GM23338 (cell line): ENCODE measurements at regions not wholly inside any gene's neighbourhood (a gene's known extent, or its start where the extent isn't known, plus 50 kb on each side); places are given as distances from the start of the nearest gene placed in this dataset.

Source experiments
- CREB1 ChIP-seq: fragments of 250-450 bp; sonication (Bioruptor Pico); IDR thresholded peaks from 2 replicates; pipeline ENCODE4 v1.5.0; 2020; ENCODE audit warnings: low read depth, mild to moderate bottlenecking, moderate library complexity
- EZH2 ChIP-seq: fragments of 200-600 bp; sonication (generic); IDR thresholded peaks from one replicate; pipeline ENCODE4 v1.8.0; 2017; ENCODE audit warnings: antibody characterized with exemption, mild to moderate bottlenecking, low read depth; ENCODE audit not compliant: unreplicated experiment
- EZH2phosphoT487 ChIP-seq: fragments of 200-600 bp; sonication (generic); IDR thresholded peaks from one replicate; pipeline ENCODE4 v1.8.1; 2018; ENCODE audit warnings: antibody characterized with exemption; ENCODE audit not compliant: unreplicated experiment
- NANOG ChIP-seq: IDR thresholded peaks from 2 replicates; pipeline ENCODE4 v1.6.1; 2016; ENCODE audit warnings: antibody characterized with exemption, borderline replicate concordance
- POLR2AphosphoS5 ChIP-seq: IDR thresholded peaks from 2 replicates; pipeline ENCODE4 v1.6.1; 2016; ENCODE audit warnings: antibody characterized with exemption, low read depth
- ZNF331 ChIP-seq: fragments of 250-450 bp; sonication (Bioruptor Pico); IDR thresholded peaks from 2 replicates; pipeline ENCODE4 v1.5.0; 2020; ENCODE audit warnings: low read depth, mild to moderate bottlenecking, moderate library complexity
- TF ChIP-seq, protein P1 (sequence below), 2 experiments: fragments of 200-600 bp in 1 of 2; sonication (generic) in 1 of 2; conservative IDR thresholded peaks; 2 replicates each; pipeline versions ENCODE4 v1.5.1 to v1.6.1; 2016 to 2017; ENCODE audit warnings: antibody characterized with exemption in 2 of 2, low read depth in 2 of 2, mild to moderate bottlenecking in 2 of 2, moderate library complexity in 1 of 2
- TF ChIP-seq, protein P2 (sequence below): IDR thresholded peaks from one replicate; pipeline ENCODE4 v1.6.1; 2018; ENCODE audit warnings: antibody characterized with exemption; ENCODE audit not compliant: unreplicated experiment

DNA sequence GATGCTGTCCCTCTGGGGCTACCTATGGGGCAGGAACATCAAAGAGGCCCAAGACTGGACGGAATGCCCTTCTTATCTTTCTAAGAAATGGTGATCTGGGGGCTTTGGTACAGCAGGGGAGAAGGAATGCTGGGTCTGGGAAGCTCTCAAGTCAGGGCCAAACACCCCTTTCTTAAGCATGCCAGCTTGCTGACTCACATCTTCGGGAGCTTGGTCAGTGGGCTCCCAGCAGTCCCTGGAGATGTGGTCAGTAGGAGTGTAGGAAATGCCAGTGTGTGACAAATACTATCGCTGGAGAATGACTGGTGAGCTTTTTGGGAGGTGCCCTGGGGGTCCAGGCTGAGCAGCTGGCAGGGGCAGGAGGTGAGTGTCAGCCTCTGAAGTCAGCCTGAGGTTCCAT, 105.0 kb upstream of the CDC42EP3 start:
- TF ChIP-seq, protein P1, sequence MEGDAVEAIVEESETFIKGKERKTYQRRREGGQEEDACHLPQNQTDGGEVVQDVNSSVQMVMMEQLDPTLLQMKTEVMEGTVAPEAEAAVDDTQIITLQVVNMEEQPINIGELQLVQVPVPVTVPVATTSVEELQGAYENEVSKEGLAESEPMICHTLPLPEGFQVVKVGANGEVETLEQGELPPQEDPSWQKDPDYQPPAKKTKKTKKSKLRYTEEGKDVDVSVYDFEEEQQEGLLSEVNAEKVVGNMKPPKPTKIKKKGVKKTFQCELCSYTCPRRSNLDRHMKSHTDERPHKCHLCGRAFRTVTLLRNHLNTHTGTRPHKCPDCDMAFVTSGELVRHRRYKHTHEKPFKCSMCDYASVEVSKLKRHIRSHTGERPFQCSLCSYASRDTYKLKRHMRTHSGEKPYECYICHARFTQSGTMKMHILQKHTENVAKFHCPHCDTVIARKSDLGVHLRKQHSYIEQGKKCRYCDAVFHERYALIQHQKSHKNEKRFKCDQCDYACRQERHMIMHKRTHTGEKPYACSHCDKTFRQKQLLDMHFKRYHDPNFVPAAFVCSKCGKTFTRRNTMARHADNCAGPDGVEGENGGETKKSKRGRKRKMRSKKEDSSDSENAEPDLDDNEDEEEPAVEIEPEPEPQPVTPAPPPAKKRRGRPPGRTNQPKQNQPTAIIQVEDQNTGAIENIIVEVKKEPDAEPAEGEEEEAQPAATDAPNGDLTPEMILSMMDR (conservative IDR thresholded peaks at IDR 0.05; ENCODE audit: low read depth in 2 of 2) = no peak
- no peak for TF ChIP-seq EZH2phosphoT487
- TF ChIP-seq, protein P2, sequence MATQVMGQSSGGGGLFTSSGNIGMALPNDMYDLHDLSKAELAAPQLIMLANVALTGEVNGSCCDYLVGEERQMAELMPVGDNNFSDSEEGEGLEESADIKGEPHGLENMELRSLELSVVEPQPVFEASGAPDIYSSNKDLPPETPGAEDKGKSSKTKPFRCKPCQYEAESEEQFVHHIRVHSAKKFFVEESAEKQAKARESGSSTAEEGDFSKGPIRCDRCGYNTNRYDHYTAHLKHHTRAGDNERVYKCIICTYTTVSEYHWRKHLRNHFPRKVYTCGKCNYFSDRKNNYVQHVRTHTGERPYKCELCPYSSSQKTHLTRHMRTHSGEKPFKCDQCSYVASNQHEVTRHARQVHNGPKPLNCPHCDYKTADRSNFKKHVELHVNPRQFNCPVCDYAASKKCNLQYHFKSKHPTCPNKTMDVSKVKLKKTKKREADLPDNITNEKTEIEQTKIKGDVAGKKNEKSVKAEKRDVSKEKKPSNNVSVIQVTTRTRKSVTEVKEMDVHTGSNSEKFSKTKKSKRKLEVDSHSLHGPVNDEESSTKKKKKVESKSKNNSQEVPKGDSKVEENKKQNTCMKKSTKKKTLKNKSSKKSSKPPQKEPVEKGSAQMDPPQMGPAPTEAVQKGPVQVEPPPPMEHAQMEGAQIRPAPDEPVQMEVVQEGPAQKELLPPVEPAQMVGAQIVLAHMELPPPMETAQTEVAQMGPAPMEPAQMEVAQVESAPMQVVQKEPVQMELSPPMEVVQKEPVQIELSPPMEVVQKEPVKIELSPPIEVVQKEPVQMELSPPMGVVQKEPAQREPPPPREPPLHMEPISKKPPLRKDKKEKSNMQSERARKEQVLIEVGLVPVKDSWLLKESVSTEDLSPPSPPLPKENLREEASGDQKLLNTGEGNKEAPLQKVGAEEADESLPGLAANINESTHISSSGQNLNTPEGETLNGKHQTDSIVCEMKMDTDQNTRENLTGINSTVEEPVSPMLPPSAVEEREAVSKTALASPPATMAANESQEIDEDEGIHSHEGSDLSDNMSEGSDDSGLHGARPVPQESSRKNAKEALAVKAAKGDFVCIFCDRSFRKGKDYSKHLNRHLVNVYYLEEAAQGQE = no peak
- TF ChIP-seq EZH2 = no peak
- TF ChIP-seq ZNF331 (CRISPR knock-in tag) = no peak
- TF ChIP-seq POLR2AphosphoS5 = no peak
- no peak for TF ChIP-seq CREB1 (CRISPR knock-in tag)
- no peak for TF ChIP-seq NANOG
